GM12878 (cell line): ENCODE measurements at regions not wholly inside any gene's neighbourhood (a gene's known extent, or its start where the extent isn't known, plus 50 kb on each side); places are given as distances from the start of the nearest gene placed in this dataset.

Experiments
- ATF7 ChIP-seq: fragments of 450-650 bp; IDR thresholded peaks from 2 replicates; pipeline ENCODE4 v1.6.1; 2016; ENCODE audit warnings: low read depth, mild to moderate bottlenecking
- BRCA1 ChIP-seq: IDR thresholded peaks from 2 replicates; pipeline ENCODE4 v1.6.1; 2011; ENCODE audit warnings: low read depth, low read length, improper control_type of control experiment
- CBX3 ChIP-seq: fragments of 200-600 bp; sonication (generic); IDR thresholded peaks from 2 replicates; pipeline ENCODE4 v1.6.1; 2016; ENCODE audit warnings: low read depth, borderline replicate concordance
- CHD1 ChIP-seq: IDR thresholded peaks from 2 replicates; pipeline ENCODE4 v1.6.1; 2012; ENCODE audit warnings: low read depth, low read length, improper control_type of control experiment
- FOXM1 ChIP-seq: IDR thresholded peaks from 2 replicates; pipeline ENCODE4 v1.6.1; 2012; ENCODE audit warnings: low read depth, mild to moderate bottlenecking, inconsistent platforms, low read length, moderate library complexity
- GABPA ChIP-seq: IDR thresholded peaks from 2 replicates; pipeline ENCODE4 v1.6.1; 2014; ENCODE audit warnings: antibody characterized with exemption, low read depth, mild to moderate bottlenecking, inconsistent platforms
- HCFC1 ChIP-seq: fragments of 150-350 bp; IDR thresholded peaks from 2 replicates; pipeline ENCODE4 v1.6.1; 2014; ENCODE audit warnings: low read length
- IKZF1 ChIP-seq: fragments of 450-650 bp; conservative IDR thresholded peaks from 2 replicates; pipeline ENCODE4 v1.6.1; 2017; ENCODE audit warnings: antibody characterized with exemption, mild to moderate bottlenecking
- JUNB ChIP-seq: IDR thresholded peaks from 2 replicates; pipeline ENCODE4 v1.6.1; 2016; ENCODE audit warnings: antibody characterized with exemption, mild to moderate bottlenecking
- MTA2 ChIP-seq: fragments of 450-650 bp; IDR thresholded peaks from 2 replicates; pipeline ENCODE4 v1.6.1; 2016; ENCODE audit warnings: low read depth, mild to moderate bottlenecking, moderate library complexity
- PAX8 ChIP-seq: fragments of 450-650 bp; IDR thresholded peaks from 2 replicates; pipeline ENCODE4 v1.6.1; 2017; ENCODE audit warnings: mild to moderate bottlenecking, moderate library complexity
- POU2F2 ChIP-seq: IDR thresholded peaks from 3 replicates; pipeline ENCODE4 v1.6.1; 2011; ENCODE audit warnings: low read depth, mild to moderate bottlenecking, low read length, borderline replicate concordance
- RUNX3 ChIP-seq: IDR thresholded peaks from 2 replicates; pipeline ENCODE4 v1.6.1; 2012; ENCODE audit warnings: low read length, inconsistent platforms
- SMARCA5 ChIP-seq: fragments of 450-650 bp; IDR thresholded peaks from 2 replicates; pipeline ENCODE4 v1.6.1; 2017; ENCODE audit warnings: mild to moderate bottlenecking
- STAT1 ChIP-seq: fragments of 450-650 bp; conservative IDR thresholded peaks from 2 replicates; pipeline ENCODE4 v1.6.1; 2014; ENCODE audit warnings: antibody characterized with exemption, mild to moderate bottlenecking
- STAT3 ChIP-seq: IDR thresholded peaks from 2 replicates; pipeline ENCODE4 v1.6.1; 2011; ENCODE audit warnings: low read depth, low read length, improper control_type of control experiment
- TARDBP ChIP-seq: IDR thresholded peaks from 2 replicates; pipeline ENCODE4 v1.6.1; 2016; ENCODE audit warnings: borderline replicate concordance
- TCF3 ChIP-seq: IDR thresholded peaks from 2 replicates; pipeline ENCODE4 v1.6.1; 2012; ENCODE audit warnings: low read depth, mild to moderate bottlenecking, low read length, borderline replicate concordance; ENCODE audit not compliant: insufficient read depth
- USF2 ChIP-seq: IDR thresholded peaks from 2 replicates; pipeline ENCODE4 v1.6.1; 2011; ENCODE audit warnings: low read depth, low read length, improper control_type of control experiment, borderline replicate concordance
- YY1 ChIP-seq: IDR thresholded peaks from 2 replicates; pipeline ENCODE4 v1.6.1; 2011; ENCODE audit warnings: low read depth, mild to moderate bottlenecking, low read length
- TF ChIP-seq, protein P1 (sequence below): fragments of 450-650 bp; conservative IDR thresholded peaks from 2 replicates; pipeline ENCODE4 v1.6.1; 2017; ENCODE audit warnings: mild to moderate bottlenecking, moderate library complexity

DNA sequence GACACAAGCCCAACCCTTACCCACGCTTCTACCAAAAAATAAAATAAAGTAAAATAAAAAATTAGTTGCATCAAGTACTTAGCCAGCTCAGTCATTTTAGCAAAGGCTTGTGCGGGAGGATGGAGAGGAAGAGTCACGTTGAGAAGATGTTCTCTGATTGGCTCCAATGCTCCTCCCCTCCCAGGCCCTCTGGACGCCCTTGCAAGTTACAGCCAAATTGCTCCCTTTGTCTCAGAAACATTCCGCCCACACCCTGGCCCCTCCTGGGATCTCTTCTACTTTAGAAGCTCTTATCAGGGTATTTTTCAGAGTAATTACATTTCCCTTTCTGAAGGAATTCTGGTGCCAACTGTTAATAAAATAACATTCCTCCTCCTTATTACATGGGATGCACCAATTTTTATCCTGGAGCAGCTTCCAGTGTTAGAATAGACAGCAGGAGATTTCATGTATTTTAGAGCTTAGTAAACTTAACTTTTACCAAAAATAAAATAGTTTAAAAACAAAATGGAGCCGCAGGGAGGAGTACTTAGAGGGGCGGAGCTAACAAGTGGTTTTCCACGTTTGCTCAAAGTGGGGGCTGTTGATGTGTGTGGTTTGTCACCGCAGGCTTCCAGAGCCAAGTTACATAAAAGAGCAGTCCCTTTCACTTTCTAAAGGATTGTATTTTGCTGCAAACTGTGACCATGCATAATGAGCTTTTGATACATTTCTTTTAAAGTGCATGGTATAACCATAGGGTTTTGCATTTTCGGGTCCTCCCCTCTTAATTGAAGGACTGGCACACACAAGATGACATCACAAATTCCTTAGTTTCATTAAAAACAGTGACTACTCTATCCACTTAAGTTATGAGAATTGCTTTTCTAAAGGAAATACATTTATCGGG lies 71.7 kb upstream of the RAP1B start (continued):
- TF ChIP-seq BRCA1 (no peak), CHD1 (no peak), SMARCA5 (no peak), RUNX3 (peak; percentile 93), STAT3 (no peak), STAT1 (no peak), IKZF1 (peak; percentile 70), FOXM1 (no peak), ATF7 (peak; percentile 90), GABPA (no peak), HCFC1 (no peak), PAX8 (no peak), CBX3 (no peak), TARDBP (no peak), TCF3 (no peak), JUNB (no peak), POU2F2 (peak; percentile 67; the same call in 1 of the 3 replicates), MTA2 (peak; percentile 82; the same call in 1 of the 2 replicates), YY1 (peak; percentile 86), USF2 (no peak)
- TF ChIP-seq, protein P1, sequence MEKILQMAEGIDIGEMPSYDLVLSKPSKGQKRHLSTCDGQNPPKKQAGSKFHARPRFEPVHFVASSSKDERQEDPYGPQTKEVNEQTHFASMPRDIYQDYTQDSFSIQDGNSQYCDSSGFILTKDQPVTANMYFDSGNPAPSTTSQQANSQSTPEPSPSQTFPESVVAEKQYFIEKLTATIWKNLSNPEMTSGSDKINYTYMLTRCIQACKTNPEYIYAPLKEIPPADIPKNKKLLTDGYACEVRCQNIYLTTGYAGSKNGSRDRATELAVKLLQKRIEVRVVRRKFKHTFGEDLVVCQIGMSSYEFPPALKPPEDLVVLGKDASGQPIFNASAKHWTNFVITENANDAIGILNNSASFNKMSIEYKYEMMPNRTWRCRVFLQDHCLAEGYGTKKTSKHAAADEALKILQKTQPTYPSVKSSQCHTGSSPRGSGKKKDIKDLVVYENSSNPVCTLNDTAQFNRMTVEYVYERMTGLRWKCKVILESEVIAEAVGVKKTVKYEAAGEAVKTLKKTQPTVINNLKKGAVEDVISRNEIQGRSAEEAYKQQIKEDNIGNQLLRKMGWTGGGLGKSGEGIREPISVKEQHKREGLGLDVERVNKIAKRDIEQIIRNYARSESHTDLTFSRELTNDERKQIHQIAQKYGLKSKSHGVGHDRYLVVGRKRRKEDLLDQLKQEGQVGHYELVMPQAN: no peak
